ENCODE measurements at regions not wholly inside any gene's neighbourhood (a gene's known extent, or its start where the extent isn't known, plus 50 kb on each side); places are given as distances from the start of the nearest gene placed in this dataset.

- in situ Hi-C loops (cut with MboI; ENCODE audit: low pct_unique_long_range_greater_than_20kb, low sequenced_read_pairs, unreplicated experiment), result no loop called here
- no peak for TF ChIP-seq CTCF (IDR thresholded peaks at IDR 0.05; ENCODE audit: extremely low read depth, insufficient read depth, missing control alignments)
- no peak for DNase-seq (ENCODE audit: low spot score)
Measured at GRCh38 chr2:103496850-103497249, 735.0 kb downstream of the TMEM182 start.

GRCh38 chr2:103506812-103507211, 745.0 kb downstream of the TMEM182 start:
- in situ Hi-C loops (cut with MboI; ENCODE audit: low pct_unique_long_range_greater_than_20kb, low sequenced_read_pairs, unreplicated experiment), result no loop called here
- no peak for TF ChIP-seq CTCF (IDR thresholded peaks at IDR 0.05; ENCODE audit: extremely low read depth, insufficient read depth, missing control alignments)
- no peak for DNase-seq (ENCODE audit: low spot score)

GRCh38 chr2:103512442-103512841, 750.6 kb downstream of the TMEM182 start:
- in situ Hi-C loops (cut with MboI; ENCODE audit: low pct_unique_long_range_greater_than_20kb, low sequenced_read_pairs, unreplicated experiment), result no loop called here
- no peak for DNase-seq (ENCODE audit: low spot score)
- TF ChIP-seq CTCF (IDR thresholded peaks at IDR 0.05; ENCODE audit: extremely low read depth, insufficient read depth, missing control alignments), result no peak

- TF ChIP-seq CTCF (IDR thresholded peaks at IDR 0.05; ENCODE audit: extremely low read depth, insufficient read depth, missing control alignments), result no peak
- no peak for DNase-seq (ENCODE audit: low spot score)
Measured at GRCh38 chr2:103520547-103520946, 758.7 kb downstream of the TMEM182 start.

GRCh38 chr2:103525756-103526155, 763.9 kb downstream of the TMEM182 start:
- no peak for DNase-seq (ENCODE audit: low spot score)
- in situ Hi-C loops (cut with MboI; ENCODE audit: low pct_unique_long_range_greater_than_20kb, low sequenced_read_pairs, unreplicated experiment), result no loop called here
- TF ChIP-seq CTCF (IDR thresholded peaks at IDR 0.05; ENCODE audit: extremely low read depth, insufficient read depth, missing control alignments), result no peak

More at GRCh38 chr2:103520547-103520946, 758.7 kb downstream of the TMEM182 start:
- in situ Hi-C loops (cut with MboI; ENCODE audit: low pct_unique_long_range_greater_than_20kb, low sequenced_read_pairs, unreplicated experiment), result no loop called here

- in situ Hi-C loops (cut with MboI; ENCODE audit: low pct_unique_long_range_greater_than_20kb, low sequenced_read_pairs, unreplicated experiment), result no loop called here
- no peak for DNase-seq (ENCODE audit: low spot score)
- TF ChIP-seq CTCF (IDR thresholded peaks at IDR 0.05; ENCODE audit: extremely low read depth, insufficient read depth, missing control alignments), result no peak
Measured at GRCh38 chr2:103526757-103527156, 764.9 kb downstream of the TMEM182 start.

- no peak for TF ChIP-seq CTCF (IDR thresholded peaks at IDR 0.05; ENCODE audit: extremely low read depth, insufficient read depth, missing control alignments)
- in situ Hi-C loops (cut with MboI; ENCODE audit: low pct_unique_long_range_greater_than_20kb, low sequenced_read_pairs, unreplicated experiment), result no loop called here
- no peak for DNase-seq (ENCODE audit: low spot score)
Measured at GRCh38 chr2:103527278-103527677, 765.4 kb downstream of the TMEM182 start.

Data from GM13977 (cell line).